Endothelial cell of umbilical vein (primary cell): ENCODE measurements at regions not wholly inside any gene's neighbourhood (a gene's known extent, or its start where the extent isn't known, plus 50 kb on each side); places are given as distances from the start of the nearest gene placed in this dataset.

Source experiments
- BruUV-seq: library from RNA; stranded (reverse); fragments of 400-500 nt; replicated peaks from 2 replicates; lab custom pipeline; 2021; lab: Mats Ljungman, UMichigan
- CTCF ChIA-PET: fragments of 300-600, 350-600 bp; sonication (Branson Sonifier 250); formaldehyde crosslinking; loops from one replicate; lab custom pipeline; 2021; ENCODE audit warnings: antibody characterized with exemption, inconsistent platforms; lab: Charles Lee
- POLR2A ChIA-PET: fragments of 300-600, 350-600 bp; sonication (Branson Sonifier 250); formaldehyde crosslinking; loops from one replicate; lab custom pipeline; 2021; ENCODE audit warnings: antibody characterized with exemption, inconsistent platforms; lab: Charles Lee
- DNase-seq: peaks from one replicate; pipeline ENCODE4 v3.0.0-alpha.2; 2011; ENCODE audit warnings: low read depth, low spot score
- FAIRE-seq: peaks from 2 replicates; lab custom pipeline; 2011; peaks lifted over from hg19 to GRCh38; lab: Jason Lieb, UNC
- H2AFZ ChIP-seq: 2 replicates; pipeline ENCODE4 v1.6.0; 2012; ENCODE audit warnings: low read depth, low read length, control low read depth, inconsistent platforms
- H3K27ac ChIP-seq: 2 replicates; pipeline ENCODE4 v1.5.1; 2011; ENCODE audit warnings: low read depth, mild to moderate bottlenecking, control low read depth, low read length, moderate library complexity; ENCODE audit not compliant: insufficient read depth
- H3K27me3 ChIP-seq, 2 experiments: 2 replicates each; pipeline versions ENCODE4 v1.6.0 to v1.6.1; 2011; ENCODE audit warnings: low read length in 2 of 2, mixed read lengths in 1 of 2; ENCODE audit not compliant: control insufficient read depth in 2 of 2, insufficient read depth in 2 of 2
- H3K36me3 ChIP-seq, 2 experiments: 2 replicates in 1 of 2; 3 replicates in 1 of 2; pipeline ENCODE4 v1.5.1; 2011; ENCODE audit warnings: low read length in 2 of 2, mild to moderate bottlenecking in 1 of 2, moderate library complexity in 1 of 2; ENCODE audit not compliant: control insufficient read depth in 2 of 2, insufficient read depth in 2 of 2; ENCODE audit errors: extremely low read depth in 1 of 2
- H3K4me1 ChIP-seq: 3 replicates; pipeline ENCODE4 v1.5.1; 2011; ENCODE audit warnings: mild to moderate bottlenecking, low read length; ENCODE audit not compliant: control insufficient read depth, insufficient read depth; ENCODE audit errors: extremely low read depth
- H3K4me2 ChIP-seq: 2 replicates; pipeline ENCODE4 v1.6.1; 2011; ENCODE audit warnings: low read length, control low read depth, mixed read lengths; ENCODE audit not compliant: insufficient read depth
- H3K4me3 ChIP-seq, 3 experiments: fragments of 200-600 bp in 1 of 3; sonication (generic), shearing (Covaris generic) in 1 of 3; replicated peaks in 1 of 3; 2 replicates each; pipeline ENCODE4 v1.5.1; 2011 to 2016; ENCODE audit warnings: control low read depth in 3 of 3, low read length in 3 of 3, mild to moderate bottlenecking in 2 of 3, inconsistent platforms in 1 of 3, low read depth in 1 of 3, moderate library complexity in 1 of 3; ENCODE audit not compliant: insufficient read depth in 1 of 3
- H3K79me2 ChIP-seq: 2 replicates; pipeline ENCODE4 v1.6.0; 2012; ENCODE audit warnings: low read length, inconsistent platforms; ENCODE audit not compliant: control insufficient read depth, insufficient read depth
- H3K9ac ChIP-seq: replicated peaks from 2 replicates; pipeline ENCODE3; 2011; ENCODE audit warnings: low read length, control low read depth; ENCODE audit not compliant: insufficient read depth; ENCODE audit errors: extremely low read depth
- H3K9me1 ChIP-seq: replicated peaks from 3 replicates; pipeline ENCODE4 v1.6.0; 2011; ENCODE audit warnings: mild to moderate bottlenecking, low read length; ENCODE audit not compliant: control insufficient read depth, insufficient read depth; ENCODE audit errors: extremely low read depth
- H3K9me3 ChIP-seq: replicated peaks from 2 replicates; pipeline ENCODE4 v1.5.1; 2012; ENCODE audit warnings: low read length, inconsistent platforms; ENCODE audit not compliant: control insufficient read depth, insufficient read depth
- H4K20me1 ChIP-seq: replicated peaks from 2 replicates; pipeline ENCODE3; 2011; ENCODE audit warnings: mild to moderate bottlenecking, low read length; ENCODE audit not compliant: control insufficient read depth, insufficient read depth; ENCODE audit errors: extremely low read depth
- EZH2 ChIP-seq: IDR thresholded peaks from 2 replicates; pipeline ENCODE4 v1.6.1; 2012; ENCODE audit warnings: borderline replicate concordance, low read depth, mild to moderate bottlenecking, moderate library complexity, low read length, inconsistent platforms; ENCODE audit not compliant: severe bottlenecking
- FOS ChIP-seq: IDR thresholded peaks from 2 replicates; pipeline ENCODE4 v1.6.1; 2011; ENCODE audit warnings: mild to moderate bottlenecking, low read length, moderate library complexity, borderline replicate concordance; ENCODE audit not compliant: insufficient read depth
- MAX ChIP-seq: IDR thresholded peaks from 2 replicates; pipeline ENCODE4 v1.6.1; 2011; ENCODE audit not compliant: insufficient read depth, insufficient read length
- MYC ChIP-seq: IDR thresholded peaks from one replicate; pipeline ENCODE4 v1.6.1; 2011; ENCODE audit warnings: mild to moderate bottlenecking, low read depth, low read length
- POLR2AphosphoS5 ChIP-seq: IDR thresholded peaks from 2 replicates; pipeline ENCODE4 v1.6.1; 2012; ENCODE audit warnings: low read depth, mild to moderate bottlenecking, control low read depth, low read length, moderate library complexity; ENCODE audit not compliant: insufficient read depth
- dilution Hi-C: fragments of 300-500 bp; cut with MboI; formaldehyde crosslinking; loops from one replicate; pipeline ENCODE4 v1.15.0; 2019; ENCODE audit warnings: low sequenced_read_pairs; ENCODE audit not compliant: extremely low pct_ligation_motif_present
- intact Hi-C: fragments of 100-400 bp; cut with micrococcal nuclease; formaldehyde crosslinking; loops from one replicate; pipeline ENCODE4 v1.10.0; 2022
- TF ChIP-seq, protein P1 (sequence below), 2 donors: IDR thresholded peaks; 1 replicate in 1 of 2; 2 replicates in 1 of 2; pipeline ENCODE4 v1.5.1; 2011; ENCODE audit warnings: low read length in 2 of 2, mild to moderate bottlenecking in 2 of 2, moderate library complexity in 2 of 2, control low read depth in 1 of 2, inconsistent platforms in 1 of 2, low read depth in 1 of 2; ENCODE audit not compliant: insufficient read depth in 1 of 2; ENCODE audit errors: extremely low read depth in 1 of 2

DNA sequence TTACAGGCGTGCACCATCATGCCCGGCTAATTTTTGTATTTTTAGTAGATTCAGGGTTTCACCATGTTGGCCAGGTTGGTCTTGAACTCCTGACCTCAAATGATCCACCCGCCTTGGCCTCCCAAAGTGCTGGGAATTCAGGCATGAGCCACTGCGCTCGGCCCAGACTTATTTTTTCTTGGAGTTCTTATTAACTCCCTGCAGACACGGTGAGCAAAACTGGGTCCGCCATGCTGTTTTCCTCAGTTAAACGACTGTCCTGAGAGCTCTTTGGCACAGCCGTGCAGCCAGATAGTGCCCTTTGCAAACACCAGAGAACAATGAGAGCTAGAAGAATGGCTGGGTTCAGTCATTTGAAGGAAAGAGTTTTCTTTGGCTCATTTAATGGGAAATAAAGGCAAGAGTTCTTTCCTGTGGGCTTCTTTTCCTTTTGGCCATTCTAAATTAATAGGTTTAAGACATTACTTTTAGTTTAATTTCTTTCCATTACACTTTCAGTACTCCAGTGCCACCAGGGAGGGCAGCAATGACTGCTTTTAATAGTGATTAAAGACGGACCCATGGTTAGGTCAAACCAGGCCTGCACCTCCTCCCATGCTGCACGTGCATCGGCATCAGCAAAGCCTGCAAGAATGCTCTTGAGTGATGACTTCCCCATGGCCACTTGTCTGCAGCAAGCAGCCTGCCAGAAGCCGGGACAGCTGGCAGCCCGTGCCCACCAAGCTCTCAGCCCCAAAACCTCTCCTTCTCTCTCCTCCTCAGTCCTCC, 60.7 kb downstream of the VCPKMT start:
- intact Hi-C loops: no loop called here
- no peak overlapping the region for H3K27ac ChIP-seq
- peaks cover 6% of the 10 kb centered on the region for H3K4me1 ChIP-seq
- H3K79me2 ChIP-seq: no peaks in the 10 kb centered on the region
- no peaks in the 10 kb centered on the region for H3K36me3 ChIP-seq
- ChIA-PET POLR2A (no interaction called here), CTCF (interaction anchor here (0.7 to 1.9 kb wide), 2 partner anchors 17 to 193 kb away, joined by 3 to 7 read pairs; no protein-coding TSS in a partner anchor)
- no peak overlapping the region for H2AFZ ChIP-seq
- FAIRE-seq (no peak), DNase-seq (peak; percentile 46)
- TF ChIP-seq, protein P1, sequence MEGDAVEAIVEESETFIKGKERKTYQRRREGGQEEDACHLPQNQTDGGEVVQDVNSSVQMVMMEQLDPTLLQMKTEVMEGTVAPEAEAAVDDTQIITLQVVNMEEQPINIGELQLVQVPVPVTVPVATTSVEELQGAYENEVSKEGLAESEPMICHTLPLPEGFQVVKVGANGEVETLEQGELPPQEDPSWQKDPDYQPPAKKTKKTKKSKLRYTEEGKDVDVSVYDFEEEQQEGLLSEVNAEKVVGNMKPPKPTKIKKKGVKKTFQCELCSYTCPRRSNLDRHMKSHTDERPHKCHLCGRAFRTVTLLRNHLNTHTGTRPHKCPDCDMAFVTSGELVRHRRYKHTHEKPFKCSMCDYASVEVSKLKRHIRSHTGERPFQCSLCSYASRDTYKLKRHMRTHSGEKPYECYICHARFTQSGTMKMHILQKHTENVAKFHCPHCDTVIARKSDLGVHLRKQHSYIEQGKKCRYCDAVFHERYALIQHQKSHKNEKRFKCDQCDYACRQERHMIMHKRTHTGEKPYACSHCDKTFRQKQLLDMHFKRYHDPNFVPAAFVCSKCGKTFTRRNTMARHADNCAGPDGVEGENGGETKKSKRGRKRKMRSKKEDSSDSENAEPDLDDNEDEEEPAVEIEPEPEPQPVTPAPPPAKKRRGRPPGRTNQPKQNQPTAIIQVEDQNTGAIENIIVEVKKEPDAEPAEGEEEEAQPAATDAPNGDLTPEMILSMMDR (IDR thresholded peaks at IDR 0.05; ENCODE audit: extremely low read depth in 1 of 2, insufficient read depth in 1 of 2, low read depth in 1 of 2, low read length in 2 of 2): peak in 1 of 2 donors; percentile 5
- no peak for TF ChIP-seq FOS
- H3K9me1 ChIP-seq: no peaks in the 10 kb centered on the region
- dilution Hi-C loops: no loop called here
- no TSS peak for BruUV-seq
- no peak overlapping the region for H3K4me3 ChIP-seq
- H3K27me3 ChIP-seq: no peaks in the 10 kb centered on the region
- no peaks in the 10 kb centered on the region for H4K20me1 ChIP-seq
- H3K9me3 ChIP-seq: no peaks in the 10 kb centered on the region
- no peak overlapping the region for H3K4me2 ChIP-seq
- no peak overlapping the region for H3K9ac ChIP-seq

DNA sequence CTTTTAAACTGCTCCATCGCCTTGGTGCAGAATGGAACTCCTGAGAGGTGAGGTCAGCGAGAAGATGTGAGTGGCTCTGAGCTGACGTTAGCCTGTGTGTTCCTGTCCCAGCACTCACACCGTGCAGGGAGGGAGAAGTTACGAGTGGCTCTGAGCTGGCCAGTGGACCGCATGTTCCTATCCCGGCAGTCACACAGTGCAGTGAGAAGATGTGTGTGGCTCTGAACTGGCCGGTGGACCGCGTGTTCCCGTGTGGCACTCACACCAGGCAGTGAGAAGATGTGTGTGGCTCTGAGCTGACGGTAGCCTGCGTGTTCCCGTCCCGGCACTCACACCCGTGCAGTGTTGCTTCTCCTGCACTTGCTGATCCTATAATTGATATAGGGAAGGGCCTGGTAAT, 59.9 kb downstream of the VCPKMT start:
- POLR2A ChIA-PET: interaction anchor here (0.6 kb wide), 1 partner anchor 38 kb away, joined by 4 read pairs; no protein-coding TSS in a partner anchor
- Histone ChIP-seq H3K36me3 (no peaks in the 10 kb centered on the region), H3K9me3 (no peaks in the 10 kb centered on the region), H3K4me2 (no peak overlapping the region), H3K9me1 (no peaks in the 10 kb centered on the region), H3K27me3 (no peaks in the 10 kb centered on the region), H3K79me2 (no peaks in the 10 kb centered on the region), H4K20me1 (no peaks in the 10 kb centered on the region), H3K4me3 (no peak overlapping the region), H3K27ac (no peak overlapping the region), H2AFZ (peak overlapping the region; percentile 26), H3K4me1 (peaks cover 14% of the 10 kb centered on the region), H3K9ac (no peak overlapping the region)
- DNase-seq (no peak), FAIRE-seq (no peak)
- CTCF ChIA-PET: interaction anchor here (1.2 to 1.9 kb wide), 2 partner anchors 12 to 18 kb away, joined by 3 to 7 read pairs; no protein-coding TSS in a partner anchor
- no peak for TF ChIP-seq EZH2
- no peak for TF ChIP-seq POLR2AphosphoS5
- no peak for TF ChIP-seq MYC
- TF ChIP-seq, protein P1 (IDR thresholded peaks at IDR 0.05; ENCODE audit: extremely low read depth in 1 of 2, insufficient read depth in 1 of 2, low read depth in 1 of 2, low read length in 2 of 2): no peak
- TF ChIP-seq MAX: no peak
- intact Hi-C loops (no loop called here), dilution Hi-C loops (no loop called here)
- no TSS peak for BruUV-seq
